HepG2 (cell line): ENCODE measurements at regions not wholly inside any gene's neighbourhood (a gene's known extent, or its start where the extent isn't known, plus 50 kb on each side); places are given as distances from the start of the nearest gene placed in this dataset.

Experiments
- EZH2 ChIP-seq: conservative IDR thresholded peaks from 2 replicates; pipeline ENCODE4 v1.6.1; 2012; ENCODE audit warnings: mild to moderate bottlenecking, low read depth, low read length, moderate library complexity
- GABPA ChIP-seq, 2 experiments: IDR thresholded peaks; 2 replicates each; pipeline ENCODE4 v1.6.1; 2011 to 2016; ENCODE audit warnings: low read depth in 2 of 2, low read length in 1 of 2, missing biosample characterization in 1 of 2, missing genetic modification characterization in 1 of 2
- MAFF ChIP-seq: IDR thresholded peaks from 2 replicates; pipeline ENCODE4 v1.6.1; 2011; ENCODE audit warnings: low read depth, low read length, improper control_type of control experiment
- MYC ChIP-seq: sonication (generic); formaldehyde crosslinking; IDR thresholded peaks from 2 replicates; pipeline ENCODE4 v1.9.0; 2021; ENCODE audit warnings: missing genetic modification reagents, borderline replicate concordance
- POLR2AphosphoS5 ChIP-seq: IDR thresholded peaks from 2 replicates; pipeline ENCODE4 v1.6.1; 2012; ENCODE audit warnings: low read depth, low read length
- SETDB1 ChIP-seq: sonication (generic); formaldehyde crosslinking; IDR thresholded peaks from 2 replicates; pipeline ENCODE4 v1.5.1; 2020; ENCODE audit warnings: missing genetic modification reagents, mild to moderate bottlenecking, borderline replicate concordance
- U2AF1 ChIP-seq: fragments of 200-400 bp; formaldehyde crosslinking; optimal IDR thresholded peaks from 2 replicates; pipeline ENCODE3; 2017; ENCODE audit warnings: mild to moderate bottlenecking, low read depth, low read length
- ZBTB21 ChIP-seq: sonication (generic); formaldehyde crosslinking; IDR thresholded peaks from 2 replicates; pipeline ENCODE4 v1.4.0; 2020; ENCODE audit warnings: missing genetic modification reagents
- ZNF564 ChIP-seq: sonication (generic); formaldehyde crosslinking; IDR thresholded peaks from 2 replicates; pipeline ENCODE4 v1.8.1; 2023; ENCODE audit warnings: mild to moderate bottlenecking, missing genetic modification reagents
- TF ChIP-seq, protein P1 (sequence below), 2 experiments: sonication (generic) in 1 of 2; formaldehyde crosslinking in 1 of 2; IDR thresholded peaks; 2 replicates each; pipeline versions ENCODE4 v1.5.1 to v1.6.1; 2011 to 2020; ENCODE audit warnings: borderline replicate concordance in 1 of 2, low read depth in 1 of 2, low read length in 1 of 2, mild to moderate bottlenecking in 1 of 2, missing genetic modification reagents in 1 of 2, moderate library complexity in 1 of 2

DNA sequence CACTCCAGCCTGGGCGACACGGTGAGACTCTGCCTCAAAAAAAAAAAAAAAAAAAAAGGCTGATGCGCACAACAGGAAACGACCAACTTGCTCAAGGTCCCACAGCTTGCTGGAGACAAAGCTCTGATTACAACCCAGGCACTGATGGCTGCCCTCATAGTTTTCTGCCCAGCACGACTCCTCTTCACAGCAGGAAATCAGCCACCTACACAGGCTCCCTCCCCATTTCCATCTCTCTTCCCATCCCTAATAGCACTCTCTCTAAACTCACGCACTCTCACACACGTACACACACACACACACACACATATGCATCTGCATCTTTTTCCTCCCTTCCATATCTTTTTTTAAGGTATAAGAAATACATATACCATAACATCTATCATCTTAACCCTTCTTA lies 153.5 kb upstream of the SOD1 start:
- TF ChIP-seq ZNF564 (CRISPR knock-in tag) (no peak), U2AF1 (no peak), GABPA (IDR thresholded peaks at IDR 0.05; ENCODE audit: low read depth, low read length) (no peak), GABPA (CRISPR knock-in tag; IDR thresholded peaks at IDR 0.05; ENCODE audit: low read depth) (no peak), POLR2AphosphoS5 (no peak), SETDB1 (CRISPR knock-in tag) (no peak), MYC (no peak), MAFF (no peak), EZH2 (no peak), ZBTB21 (CRISPR knock-in tag) (no peak)
- TF ChIP-seq, protein P1, sequence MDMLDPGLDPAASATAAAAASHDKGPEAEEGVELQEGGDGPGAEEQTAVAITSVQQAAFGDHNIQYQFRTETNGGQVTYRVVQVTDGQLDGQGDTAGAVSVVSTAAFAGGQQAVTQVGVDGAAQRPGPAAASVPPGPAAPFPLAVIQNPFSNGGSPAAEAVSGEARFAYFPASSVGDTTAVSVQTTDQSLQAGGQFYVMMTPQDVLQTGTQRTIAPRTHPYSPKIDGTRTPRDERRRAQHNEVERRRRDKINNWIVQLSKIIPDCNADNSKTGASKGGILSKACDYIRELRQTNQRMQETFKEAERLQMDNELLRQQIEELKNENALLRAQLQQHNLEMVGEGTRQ (IDR thresholded peaks at IDR 0.05; ENCODE audit: low read depth, low read length), result no peak
- TF ChIP-seq, protein P1 (CRISPR knock-in tag; IDR thresholded peaks at IDR 0.05; ENCODE audit: borderline replicate concordance), result no peak
